ENCODE measurements at regions not wholly inside any gene's neighbourhood (a gene's known extent, or its start where the extent isn't known, plus 50 kb on each side); places are given as distances from the start of the nearest gene placed in this dataset.

DNA sequence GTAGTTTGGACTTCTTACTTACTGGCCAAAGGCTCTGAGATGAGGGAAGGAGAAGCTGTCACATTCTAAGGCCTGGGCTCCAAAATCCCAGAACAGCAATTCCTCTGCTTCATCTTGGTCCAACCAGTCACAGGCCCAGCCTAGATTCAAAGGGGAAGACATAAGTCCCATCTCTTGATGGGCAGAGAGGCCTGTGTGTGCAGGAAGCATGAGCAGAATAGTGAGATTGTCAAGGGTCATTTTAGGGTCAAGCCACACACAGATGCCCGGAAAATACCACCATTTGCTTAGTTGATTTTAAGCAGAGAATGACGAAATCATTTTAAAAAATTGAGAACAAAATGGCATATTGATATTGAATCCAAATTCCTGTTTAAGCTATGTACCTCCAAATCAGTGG, 580.9 kb upstream of the ZFP42 start:
- no peak for TF ChIP-seq EZH2 (IDR thresholded peaks at IDR 0.05; ENCODE audit: borderline replicate concordance, low read depth, low read length, poor library complexity, severe bottlenecking)
- TF ChIP-seq, protein P1, sequence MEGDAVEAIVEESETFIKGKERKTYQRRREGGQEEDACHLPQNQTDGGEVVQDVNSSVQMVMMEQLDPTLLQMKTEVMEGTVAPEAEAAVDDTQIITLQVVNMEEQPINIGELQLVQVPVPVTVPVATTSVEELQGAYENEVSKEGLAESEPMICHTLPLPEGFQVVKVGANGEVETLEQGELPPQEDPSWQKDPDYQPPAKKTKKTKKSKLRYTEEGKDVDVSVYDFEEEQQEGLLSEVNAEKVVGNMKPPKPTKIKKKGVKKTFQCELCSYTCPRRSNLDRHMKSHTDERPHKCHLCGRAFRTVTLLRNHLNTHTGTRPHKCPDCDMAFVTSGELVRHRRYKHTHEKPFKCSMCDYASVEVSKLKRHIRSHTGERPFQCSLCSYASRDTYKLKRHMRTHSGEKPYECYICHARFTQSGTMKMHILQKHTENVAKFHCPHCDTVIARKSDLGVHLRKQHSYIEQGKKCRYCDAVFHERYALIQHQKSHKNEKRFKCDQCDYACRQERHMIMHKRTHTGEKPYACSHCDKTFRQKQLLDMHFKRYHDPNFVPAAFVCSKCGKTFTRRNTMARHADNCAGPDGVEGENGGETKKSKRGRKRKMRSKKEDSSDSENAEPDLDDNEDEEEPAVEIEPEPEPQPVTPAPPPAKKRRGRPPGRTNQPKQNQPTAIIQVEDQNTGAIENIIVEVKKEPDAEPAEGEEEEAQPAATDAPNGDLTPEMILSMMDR (conservative IDR thresholded peaks at IDR 0.05; ENCODE audit: low read depth, low read length) = no peak

Measured in A673 (cell line).